Esophagus muscularis mucosa (tissue), 4 donors: ENCODE measurements at regions not wholly inside any gene's neighbourhood (a gene's known extent, or its start where the extent isn't known, plus 50 kb on each side); places are given as distances from the start of the nearest gene placed in this dataset.

Experiments
- DNase-seq: peaks from one replicate; pipeline ENCODE4 v3.0.0-alpha.2; 2017; ENCODE audit errors: extremely low spot score
- H3K27ac ChIP-seq, 4 donors: fragments of 200-600 bp; sonication (generic); replicated peaks in 1 of 4; 1 replicate in 3 of 4; 2 replicates in 1 of 4; pipeline ENCODE4 v1.5.1; 2016 to 2019; ENCODE audit warnings: mild to moderate bottlenecking in 1 of 4
- H3K27me3 ChIP-seq, 4 donors: fragments of 200-600 bp; sonication (generic); one replicate each; pipeline versions ENCODE4 v1.5.1 to v1.6.0; 2016 to 2019
- H3K36me3 ChIP-seq, 4 donors: fragments of 200-600 bp; sonication (generic); one replicate each; pipeline ENCODE4 v1.5.1; 2016 to 2019
- H3K4me1 ChIP-seq, 4 donors: fragments of 200-600 bp; sonication (generic); one replicate each; pipeline ENCODE4 v1.5.1; 2016 to 2019
- H3K4me3 ChIP-seq, 4 donors: fragments of 200-600 bp; sonication (generic); 1 replicate in 2 of 4; 2 replicates in 2 of 4; pipeline ENCODE4 v1.5.1; 2016 to 2019; ENCODE audit warnings: mild to moderate bottlenecking in 4 of 4, moderate library complexity in 1 of 4
- H3K9me3 ChIP-seq, 4 donors: fragments of 200-600 bp; sonication (generic); 1 replicate in 3 of 4; 2 replicates in 1 of 4; pipeline ENCODE4 v1.5.1; 2016 to 2019
- EP300 ChIP-seq: sonication (generic); formaldehyde crosslinking; IDR thresholded peaks from one replicate; pipeline ENCODE4 v1.6.1; 2017; ENCODE audit warnings: antibody characterized with exemption
- POLR2A ChIP-seq: fragments of 450-650 bp; IDR thresholded peaks from one replicate; pipeline ENCODE4 v1.6.1; 2017; ENCODE audit warnings: antibody characterized with exemption, moderate library complexity, mild to moderate bottlenecking, low read depth
- POLR2AphosphoS5 ChIP-seq, 2 donors: sonication (generic); formaldehyde crosslinking; IDR thresholded peaks; one replicate each; pipeline ENCODE4 v1.6.1; 2017; ENCODE audit warnings: antibody characterized with exemption in 2 of 2
- WGBS: methylation state at CpG from one replicate; pipeline ENCODE4 v1.1.5; 2018; 5-methylcytosine and 5-hydroxymethylcytosine counted together
- intact Hi-C: fragments of 100-400 bp; cut with DNase I; formaldehyde crosslinking; loops from one replicate; pipeline ENCODE4 v1.15.1; 2023
- TF ChIP-seq, protein P1 (sequence below), 3 experiments: fragments of 200-600 bp in 2 of 3; fragments of 450-650 bp in 1 of 3; sonication (generic) in 2 of 3; IDR thresholded peaks; one replicate each; pipeline ENCODE4 v1.5.1; 2017 to 2019; ENCODE audit warnings: antibody characterized with exemption in 3 of 3, mild to moderate bottlenecking in 2 of 3, moderate library complexity in 1 of 3

DNA sequence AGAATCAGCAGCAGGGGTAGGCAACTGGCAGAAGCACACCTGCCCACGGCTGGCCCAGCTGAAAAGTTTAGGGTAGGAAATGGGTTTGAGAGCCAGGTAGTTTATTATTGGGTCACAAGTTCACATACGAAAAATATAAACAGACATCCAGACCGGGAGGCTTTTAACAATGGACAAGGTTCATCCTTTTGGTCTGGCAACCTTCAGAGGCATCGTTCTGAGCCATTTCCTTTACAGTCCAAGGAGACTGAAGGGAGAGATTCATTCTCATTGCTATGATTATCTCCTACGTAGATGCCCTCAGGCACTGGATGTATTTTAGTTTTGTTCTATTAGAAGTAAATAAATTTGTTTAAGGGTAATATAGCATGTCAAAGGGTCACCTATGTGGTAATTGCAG is 248.0 kb upstream of the THBS1 start:
- WGBS: 49% methylated on average over 5 of the region's 5 CpGs
- H3K27me3 ChIP-seq: no peaks in the 10 kb centered on the region
- DNase-seq: no peak
- intact Hi-C loops: no loop called here
- H3K27ac ChIP-seq: peak overlapping the region; percentile 32 to 62 (median 57)
- no peaks in the 10 kb centered on the region for H3K9me3 ChIP-seq
- TF ChIP-seq POLR2A (no peak), EP300 (no peak)
- peaks cover 0 to 63% (median 58%) of the 10 kb centered on the region in 4 donors for H3K4me1 ChIP-seq
- no peak overlapping the region for H3K4me3 ChIP-seq
- no peaks in the 10 kb centered on the region for H3K36me3 ChIP-seq

DNA sequence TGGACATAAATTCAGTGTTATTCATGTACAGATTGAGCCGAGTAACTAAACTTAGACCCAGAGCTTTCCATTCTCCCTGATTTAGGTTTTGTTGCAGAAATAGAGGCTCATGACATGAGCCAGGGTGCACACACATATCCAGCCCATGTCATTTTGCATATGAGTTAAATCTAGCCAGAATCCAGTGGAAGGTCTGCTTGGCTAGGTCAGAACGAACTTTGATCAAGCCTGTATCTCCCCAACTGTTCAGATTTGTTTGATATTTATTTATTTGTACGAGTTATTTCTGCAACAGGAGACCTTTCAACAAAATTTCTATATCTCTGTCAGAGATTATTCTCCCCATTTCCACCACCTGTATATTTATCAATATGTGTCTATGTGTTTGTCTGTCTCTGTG is 247.5 kb upstream of the THBS1 start:
- intact Hi-C loops: no loop called here
- no peaks in the 10 kb centered on the region for H3K27me3 ChIP-seq
- TF ChIP-seq EP300 (no peak), POLR2A (no peak), POLR2AphosphoS5 (IDR thresholded peaks at IDR 0.05) (no peak)
- TF ChIP-seq, protein P1, sequence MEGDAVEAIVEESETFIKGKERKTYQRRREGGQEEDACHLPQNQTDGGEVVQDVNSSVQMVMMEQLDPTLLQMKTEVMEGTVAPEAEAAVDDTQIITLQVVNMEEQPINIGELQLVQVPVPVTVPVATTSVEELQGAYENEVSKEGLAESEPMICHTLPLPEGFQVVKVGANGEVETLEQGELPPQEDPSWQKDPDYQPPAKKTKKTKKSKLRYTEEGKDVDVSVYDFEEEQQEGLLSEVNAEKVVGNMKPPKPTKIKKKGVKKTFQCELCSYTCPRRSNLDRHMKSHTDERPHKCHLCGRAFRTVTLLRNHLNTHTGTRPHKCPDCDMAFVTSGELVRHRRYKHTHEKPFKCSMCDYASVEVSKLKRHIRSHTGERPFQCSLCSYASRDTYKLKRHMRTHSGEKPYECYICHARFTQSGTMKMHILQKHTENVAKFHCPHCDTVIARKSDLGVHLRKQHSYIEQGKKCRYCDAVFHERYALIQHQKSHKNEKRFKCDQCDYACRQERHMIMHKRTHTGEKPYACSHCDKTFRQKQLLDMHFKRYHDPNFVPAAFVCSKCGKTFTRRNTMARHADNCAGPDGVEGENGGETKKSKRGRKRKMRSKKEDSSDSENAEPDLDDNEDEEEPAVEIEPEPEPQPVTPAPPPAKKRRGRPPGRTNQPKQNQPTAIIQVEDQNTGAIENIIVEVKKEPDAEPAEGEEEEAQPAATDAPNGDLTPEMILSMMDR (IDR thresholded peaks at IDR 0.05): no peak
- no peaks in the 10 kb centered on the region for H3K36me3 ChIP-seq
- H3K4me1 ChIP-seq: peaks cover 0 to 63% (median 58%) of the 10 kb centered on the region in 4 donors
- H3K4me3 ChIP-seq: no peak overlapping the region
- peak overlapping the region; percentile 32 to 62 (median 57) for H3K27ac ChIP-seq
- no peaks in the 10 kb centered on the region for H3K9me3 ChIP-seq
- DNase-seq: no peak
- 70% methylated on average over 3 of the region's 3 CpGs for WGBS

DNA sequence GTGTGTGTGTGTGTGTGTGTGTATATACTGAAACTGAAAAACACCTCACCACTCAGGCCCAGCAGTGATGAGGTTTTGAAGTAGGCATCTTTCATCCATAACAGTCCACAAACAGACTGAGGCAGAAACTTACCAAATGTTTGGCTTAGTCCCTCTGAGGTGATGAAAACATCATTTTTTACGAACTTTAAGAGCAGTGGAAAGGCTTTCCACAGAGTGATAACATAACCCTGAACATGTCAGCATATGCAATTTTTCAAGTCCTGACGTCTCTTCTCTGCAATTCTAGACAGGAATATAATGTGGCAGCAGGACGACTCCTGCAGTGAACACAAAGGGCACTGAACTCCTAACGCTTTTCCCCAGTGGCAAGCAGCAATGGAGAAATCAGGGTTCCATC is 247.0 kb upstream of the THBS1 start:
- no peaks in the 10 kb centered on the region for H3K36me3 ChIP-seq
- H3K4me1 ChIP-seq: peaks cover 0 to 63% (median 58%) of the 10 kb centered on the region in 4 donors
- no peaks in the 10 kb centered on the region for H3K27me3 ChIP-seq
- WGBS: 54% methylated on average over 4 of the region's 4 CpGs
- peak overlapping the region in 2 of 4 donors; percentile 62 to 65 for H3K27ac ChIP-seq
- intact Hi-C loops: no loop called here
- H3K4me3 ChIP-seq: no peak overlapping the region
- no peak for DNase-seq
- TF ChIP-seq EP300: no peak
- TF ChIP-seq POLR2A: no peak
- TF ChIP-seq POLR2AphosphoS5 (IDR thresholded peaks at IDR 0.05): no peak
- TF ChIP-seq, protein P1 (IDR thresholded peaks at IDR 0.05): no peak
- no peaks in the 10 kb centered on the region for H3K9me3 ChIP-seq

DNA sequence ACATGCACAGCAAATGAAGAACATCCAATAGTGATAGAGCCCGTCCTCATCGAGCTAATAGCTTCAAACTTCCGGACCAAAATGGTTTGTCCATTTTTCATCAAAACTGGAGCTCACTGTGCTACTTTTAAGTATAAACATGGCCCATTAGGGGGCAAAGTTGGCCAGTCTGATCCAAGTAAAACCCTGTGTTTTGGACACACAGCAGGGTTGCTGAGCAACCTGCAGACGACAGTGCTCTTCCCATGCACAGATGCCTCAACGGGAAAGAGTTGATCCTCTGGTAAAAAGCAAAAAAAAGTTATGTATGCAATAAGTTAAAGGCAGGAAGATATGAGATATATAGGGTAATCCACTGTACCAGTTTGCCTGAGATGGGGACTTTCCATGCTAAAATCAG is 244.0 kb upstream of the THBS1 start:
- Histone ChIP-seq H3K4me1 (peaks cover 0 to 55% (median 51%) of the 10 kb centered on the region in 4 donors), H3K27ac (peak overlapping the region; percentile 56 to 65 (median 62)), H3K4me3 (no peak overlapping the region), H3K9me3 (no peaks in the 10 kb centered on the region), H3K27me3 (no peaks in the 10 kb centered on the region), H3K36me3 (no peaks in the 10 kb centered on the region)
- no peak for DNase-seq
- intact Hi-C loops: no loop called here
- 42% methylated on average over 5 of the region's 5 CpGs for WGBS
- no peak for TF ChIP-seq POLR2AphosphoS5 (IDR thresholded peaks at IDR 0.05)
- TF ChIP-seq, protein P1 (IDR thresholded peaks at IDR 0.05): no peak
- no peak for TF ChIP-seq POLR2A
- TF ChIP-seq EP300: no peak

DNA sequence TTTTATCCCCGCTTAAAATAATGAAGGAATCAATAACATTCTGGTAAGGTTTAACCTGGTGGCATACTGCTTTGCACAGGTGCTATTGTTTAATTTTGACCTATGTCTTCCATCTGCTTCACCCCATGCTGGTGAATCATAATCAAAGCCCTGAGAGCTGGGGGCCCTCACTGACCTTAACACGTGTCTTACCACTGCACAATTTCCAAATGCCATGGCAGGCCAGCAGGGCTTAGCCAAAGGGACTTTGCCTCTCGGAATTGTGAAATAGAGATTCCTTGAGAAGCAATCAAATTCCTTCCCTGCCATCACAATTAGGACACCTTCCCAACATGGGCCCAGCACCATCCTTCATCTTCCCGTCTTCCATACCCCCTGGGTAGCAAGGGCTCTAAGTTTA is 242.6 kb upstream of the THBS1 start:
- DNase-seq: no peak
- intact Hi-C loops: no loop called here
- H3K36me3 ChIP-seq: no peaks in the 10 kb centered on the region
- no peak overlapping the region for H3K4me3 ChIP-seq
- peaks cover 0 to 42% (median 38%) of the 10 kb centered on the region in 4 donors for H3K4me1 ChIP-seq
- H3K27me3 ChIP-seq: no peaks in the 10 kb centered on the region
- no peak for TF ChIP-seq EP300
- WGBS: 77% methylated on average over 4 of the region's 4 CpGs
- no peaks in the 10 kb centered on the region for H3K9me3 ChIP-seq
- no peak overlapping the region for H3K27ac ChIP-seq

DNA sequence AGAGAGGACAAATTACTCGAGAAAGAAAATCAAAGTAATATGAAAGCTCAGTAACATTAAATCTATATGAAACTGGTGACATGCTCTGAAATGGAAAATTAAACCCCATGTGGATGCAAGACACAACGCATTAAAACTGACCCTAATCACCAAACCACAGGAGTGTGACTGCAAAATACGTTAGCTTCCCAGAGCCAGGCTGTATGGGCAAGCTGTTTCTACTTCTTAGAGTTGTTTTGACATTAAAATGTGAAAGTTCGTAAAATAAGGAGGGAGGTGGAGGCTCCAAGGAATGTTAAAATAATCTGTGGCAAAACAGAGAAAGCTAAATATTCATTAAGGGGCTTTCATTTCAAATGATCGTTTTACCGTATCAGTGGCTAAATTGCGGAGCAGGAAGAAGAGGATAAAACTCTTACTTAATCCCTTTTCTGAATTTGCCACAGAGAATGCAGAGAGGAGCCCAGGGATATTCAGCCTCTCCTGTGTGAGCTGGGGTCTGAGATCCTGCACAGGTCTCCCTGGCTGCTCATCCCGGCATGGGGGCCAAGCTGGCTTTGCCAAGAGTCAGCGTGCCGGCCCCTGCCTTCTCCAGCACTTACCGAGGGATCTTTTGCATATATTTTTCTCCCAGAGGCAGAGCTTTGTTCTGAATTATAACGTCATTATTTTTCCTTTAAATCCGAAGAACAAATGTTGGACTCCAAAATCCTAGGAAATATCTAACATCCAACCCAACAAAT is 239.8 kb upstream of the THBS1 start:
- no peak overlapping the region for H3K27ac ChIP-seq
- 74% methylated on average over 13 of the region's 13 CpGs for WGBS
- H3K27me3 ChIP-seq: no peaks in the 10 kb centered on the region
- intact Hi-C loops: no loop called here
- no peaks in the 10 kb centered on the region for H3K36me3 ChIP-seq
- TF ChIP-seq POLR2A (no peak), EP300 (no peak), POLR2AphosphoS5 (IDR thresholded peaks at IDR 0.05) (no peak)
- TF ChIP-seq, protein P1 (IDR thresholded peaks at IDR 0.05): no peak
- DNase-seq: no peak
- H3K4me1 ChIP-seq: peaks cover 0 to 15% (median 14%) of the 10 kb centered on the region in 4 donors
- no peak overlapping the region for H3K4me3 ChIP-seq
- no peaks in the 10 kb centered on the region for H3K9me3 ChIP-seq
